ENCODE measurements at regions not wholly inside any gene's neighbourhood (a gene's known extent, or its start where the extent isn't known, plus 50 kb on each side); places are given as distances from the start of the nearest gene placed in this dataset.

- 90 to 92% methylated on average over 24 of the region's 24 CpGs for WGBS, 2 donors
- H3K9me3 ChIP-seq (ENCODE audit: control insufficient read depth in 2 of 2, insufficient read depth in 1 of 2, low read depth in 1 of 2, low read length in 1 of 2): no peaks in the 10 kb centered on the region
- H3K27me3 ChIP-seq (ENCODE audit: control insufficient read depth in 1 of 2, insufficient read depth in 2 of 2, low read length in 2 of 2): no peaks in the 10 kb centered on the region
- H3K4me1 ChIP-seq (ENCODE audit: control insufficient read depth in 2 of 2, insufficient read depth in 2 of 2, low read length in 1 of 2): no peaks in the 10 kb centered on the region
- H3K36me3 ChIP-seq (ENCODE audit: control insufficient read depth in 2 of 2, insufficient read depth in 2 of 2, low read length in 1 of 2): no peaks in the 10 kb centered on the region
- no peak overlapping the region for H3K4me3 ChIP-seq (ENCODE audit: low read depth in 1 of 2, low read length in 2 of 2)
- no peak overlapping the region for H3K27ac ChIP-seq (ENCODE audit: low read depth in 2 of 2, low read length in 1 of 2)
Measured at GRCh38 chr9:134541097-134541747, 100.4 kb upstream of the COL5A1 start.

- WGBS, 2 donors: 61 to 64% methylated on average over 26 of the region's 26 CpGs
- no peaks in the 10 kb centered on the region for H3K27me3 ChIP-seq (ENCODE audit: control insufficient read depth in 1 of 2, insufficient read depth in 2 of 2, low read length in 2 of 2)
- no peak overlapping the region for H3K27ac ChIP-seq (ENCODE audit: low read depth in 2 of 2, low read length in 1 of 2)
Measured at GRCh38 chr9:134544388-134545214, 97.0 kb upstream of the COL5A1 start.

GRCh38 chr9:134545215-134545542 lies 96.4 kb upstream of the COL5A1 start:
- no peak overlapping the region for H3K4me3 ChIP-seq (ENCODE audit: low read depth in 1 of 2, low read length in 2 of 2)
- no peak overlapping the region for H3K27ac ChIP-seq (ENCODE audit: low read depth in 2 of 2, low read length in 1 of 2)
- 75 to 86% methylated on average over 7 of the region's 7 CpGs for WGBS, 2 donors
- no peaks in the 10 kb centered on the region for H3K9me3 ChIP-seq (ENCODE audit: control insufficient read depth in 2 of 2, insufficient read depth in 1 of 2, low read depth in 1 of 2, low read length in 1 of 2)
- no peaks in the 10 kb centered on the region for H3K4me1 ChIP-seq (ENCODE audit: control insufficient read depth in 2 of 2, insufficient read depth in 2 of 2, low read length in 1 of 2)
- H3K36me3 ChIP-seq (ENCODE audit: control insufficient read depth in 2 of 2, insufficient read depth in 2 of 2, low read length in 1 of 2): no peaks in the 10 kb centered on the region
- no peaks in the 10 kb centered on the region for H3K27me3 ChIP-seq (ENCODE audit: control insufficient read depth in 1 of 2, insufficient read depth in 2 of 2, low read length in 2 of 2)

More at GRCh38 chr9:134544388-134545214, 97.0 kb upstream of the COL5A1 start:
- H3K4me3 ChIP-seq (ENCODE audit: low read depth in 1 of 2, low read length in 2 of 2): no peak overlapping the region
- no peaks in the 10 kb centered on the region for H3K9me3 ChIP-seq (ENCODE audit: control insufficient read depth in 2 of 2, insufficient read depth in 1 of 2, low read depth in 1 of 2, low read length in 1 of 2)
- H3K4me1 ChIP-seq (ENCODE audit: control insufficient read depth in 2 of 2, insufficient read depth in 2 of 2, low read length in 1 of 2): no peaks in the 10 kb centered on the region
- no peaks in the 10 kb centered on the region for H3K36me3 ChIP-seq (ENCODE audit: control insufficient read depth in 2 of 2, insufficient read depth in 2 of 2, low read length in 1 of 2)

GRCh38 chr9:134545543-134546245 lies 95.9 kb upstream of the COL5A1 start:
- peak overlapping the region; percentile 50 to 58 for H3K27ac ChIP-seq (ENCODE audit: low read depth in 2 of 2, low read length in 1 of 2)
- 42 to 52% methylated on average over 29 of the region's 29 CpGs for WGBS, 2 donors
- H3K36me3 ChIP-seq (ENCODE audit: control insufficient read depth in 2 of 2, insufficient read depth in 2 of 2, low read length in 1 of 2): no peaks in the 10 kb centered on the region
- H3K9me3 ChIP-seq (ENCODE audit: control insufficient read depth in 2 of 2, insufficient read depth in 1 of 2, low read depth in 1 of 2, low read length in 1 of 2): no peaks in the 10 kb centered on the region
- no peak overlapping the region for H3K4me3 ChIP-seq (ENCODE audit: low read depth in 1 of 2, low read length in 2 of 2)
- no peaks in the 10 kb centered on the region for H3K27me3 ChIP-seq (ENCODE audit: control insufficient read depth in 1 of 2, insufficient read depth in 2 of 2, low read length in 2 of 2)
- H3K4me1 ChIP-seq (ENCODE audit: control insufficient read depth in 2 of 2, insufficient read depth in 2 of 2, low read length in 1 of 2): no peaks in the 10 kb centered on the region

GRCh38 chr9:134546246-134546731 lies 95.3 kb upstream of the COL5A1 start:
- H3K9me3 ChIP-seq (ENCODE audit: control insufficient read depth in 2 of 2, insufficient read depth in 1 of 2, low read depth in 1 of 2, low read length in 1 of 2): no peaks in the 10 kb centered on the region
- no peaks in the 10 kb centered on the region for H3K27me3 ChIP-seq (ENCODE audit: control insufficient read depth in 1 of 2, insufficient read depth in 2 of 2, low read length in 2 of 2)
- 24 to 36% methylated on average over 14 of the region's 14 CpGs for WGBS, 2 donors
- H3K4me1 ChIP-seq (ENCODE audit: control insufficient read depth in 2 of 2, insufficient read depth in 2 of 2, low read length in 1 of 2): no peaks in the 10 kb centered on the region
- no peak overlapping the region for H3K4me3 ChIP-seq (ENCODE audit: low read depth in 1 of 2, low read length in 2 of 2)
- H3K27ac ChIP-seq (ENCODE audit: low read depth in 2 of 2, low read length in 1 of 2): peak overlapping the region; percentile 50 to 58
- no peaks in the 10 kb centered on the region for H3K36me3 ChIP-seq (ENCODE audit: control insufficient read depth in 2 of 2, insufficient read depth in 2 of 2, low read length in 1 of 2)

GRCh38 chr9:134546746-134547145 lies 94.9 kb upstream of the COL5A1 start:
- Histone ChIP-seq H3K9me3 (ENCODE audit: control insufficient read depth in 2 of 2, insufficient read depth in 1 of 2, low read depth in 1 of 2, low read length in 1 of 2) (no peaks in the 10 kb centered on the region), H3K36me3 (ENCODE audit: control insufficient read depth in 2 of 2, insufficient read depth in 2 of 2, low read length in 1 of 2) (no peaks in the 10 kb centered on the region), H3K27me3 (ENCODE audit: control insufficient read depth in 1 of 2, insufficient read depth in 2 of 2, low read length in 2 of 2) (no peaks in the 10 kb centered on the region), H3K4me1 (ENCODE audit: control insufficient read depth in 2 of 2, insufficient read depth in 2 of 2, low read length in 1 of 2) (no peaks in the 10 kb centered on the region), H3K27ac (ENCODE audit: low read depth in 2 of 2, low read length in 1 of 2) (no peak overlapping the region), H3K4me3 (ENCODE audit: low read depth in 1 of 2, low read length in 2 of 2) (no peak overlapping the region)
- WGBS, 2 donors: 55 to 65% methylated on average over 10 of the region's 10 CpGs

GRCh38 chr9:134547161-134548100 lies 94.2 kb upstream of the COL5A1 start:
- H3K4me3 ChIP-seq (ENCODE audit: low read depth in 1 of 2, low read length in 2 of 2): no peak overlapping the region
- H3K27ac ChIP-seq (ENCODE audit: low read depth in 2 of 2, low read length in 1 of 2): no peak overlapping the region
- no peaks in the 10 kb centered on the region for H3K4me1 ChIP-seq (ENCODE audit: control insufficient read depth in 2 of 2, insufficient read depth in 2 of 2, low read length in 1 of 2)
- H3K36me3 ChIP-seq (ENCODE audit: control insufficient read depth in 2 of 2, insufficient read depth in 2 of 2, low read length in 1 of 2): no peaks in the 10 kb centered on the region
- no peaks in the 10 kb centered on the region for H3K27me3 ChIP-seq (ENCODE audit: control insufficient read depth in 1 of 2, insufficient read depth in 2 of 2, low read length in 2 of 2)
- WGBS, 2 donors: 84 to 87% methylated on average over 36 of the region's 36 CpGs
- H3K9me3 ChIP-seq (ENCODE audit: control insufficient read depth in 2 of 2, insufficient read depth in 1 of 2, low read depth in 1 of 2, low read length in 1 of 2): no peaks in the 10 kb centered on the region

- WGBS, 2 donors: 78 to 88% methylated on average over 8 of the region's 8 CpGs
- no peak overlapping the region for H3K27ac ChIP-seq (ENCODE audit: low read depth in 2 of 2, low read length in 1 of 2)
- H3K27me3 ChIP-seq (ENCODE audit: control insufficient read depth in 1 of 2, insufficient read depth in 2 of 2, low read length in 2 of 2): no peaks in the 10 kb centered on the region
- no peaks in the 10 kb centered on the region for H3K36me3 ChIP-seq (ENCODE audit: control insufficient read depth in 2 of 2, insufficient read depth in 2 of 2, low read length in 1 of 2)
- H3K9me3 ChIP-seq (ENCODE audit: control insufficient read depth in 2 of 2, insufficient read depth in 1 of 2, low read depth in 1 of 2, low read length in 1 of 2): no peaks in the 10 kb centered on the region
- H3K4me3 ChIP-seq (ENCODE audit: low read depth in 1 of 2, low read length in 2 of 2): no peak overlapping the region
- H3K4me1 ChIP-seq (ENCODE audit: control insufficient read depth in 2 of 2, insufficient read depth in 2 of 2, low read length in 1 of 2): no peaks in the 10 kb centered on the region
Measured at GRCh38 chr9:134548185-134548584, 93.4 kb upstream of the COL5A1 start.

- no peaks in the 10 kb centered on the region for H3K36me3 ChIP-seq (ENCODE audit: control insufficient read depth in 2 of 2, insufficient read depth in 2 of 2, low read length in 1 of 2)
- no peak overlapping the region for H3K4me3 ChIP-seq (ENCODE audit: low read depth in 1 of 2, low read length in 2 of 2)
- 86 to 93% methylated on average over 17 of the region's 17 CpGs for WGBS, 2 donors
- H3K4me1 ChIP-seq (ENCODE audit: control insufficient read depth in 2 of 2, insufficient read depth in 2 of 2, low read length in 1 of 2): no peaks in the 10 kb centered on the region
- H3K27ac ChIP-seq (ENCODE audit: low read depth in 2 of 2, low read length in 1 of 2): no peak overlapping the region
- H3K27me3 ChIP-seq (ENCODE audit: control insufficient read depth in 1 of 2, insufficient read depth in 2 of 2, low read length in 2 of 2): no peaks in the 10 kb centered on the region
- no peaks in the 10 kb centered on the region for H3K9me3 ChIP-seq (ENCODE audit: control insufficient read depth in 2 of 2, insufficient read depth in 1 of 2, low read depth in 1 of 2, low read length in 1 of 2)
Measured at GRCh38 chr9:134548618-134549017, 93.0 kb upstream of the COL5A1 start.

Data from esophagus (tissue), 2 donors.